Retinal pigment epithelial cell (primary cell): ENCODE measurements at regions not wholly inside any gene's neighbourhood (a gene's known extent, or its start where the extent isn't known, plus 50 kb on each side); places are given as distances from the start of the nearest gene placed in this dataset.

Experiments used
- DNase-seq: peaks from one replicate; pipeline ENCODE4 v3.0.0-alpha.2; 2010; ENCODE audit warnings: low read depth
- H3K4me3 ChIP-seq: 2 replicates; pipeline ENCODE4 v1.5.1; 2011; ENCODE audit warnings: mild to moderate bottlenecking, low read length, control low read depth, moderate library complexity
- CTCF ChIP-seq: conservative IDR thresholded peaks from 2 replicates; pipeline ENCODE4 v1.5.1; 2011; ENCODE audit warnings: low read depth, low read length, control low read depth, inconsistent platforms

DNA sequence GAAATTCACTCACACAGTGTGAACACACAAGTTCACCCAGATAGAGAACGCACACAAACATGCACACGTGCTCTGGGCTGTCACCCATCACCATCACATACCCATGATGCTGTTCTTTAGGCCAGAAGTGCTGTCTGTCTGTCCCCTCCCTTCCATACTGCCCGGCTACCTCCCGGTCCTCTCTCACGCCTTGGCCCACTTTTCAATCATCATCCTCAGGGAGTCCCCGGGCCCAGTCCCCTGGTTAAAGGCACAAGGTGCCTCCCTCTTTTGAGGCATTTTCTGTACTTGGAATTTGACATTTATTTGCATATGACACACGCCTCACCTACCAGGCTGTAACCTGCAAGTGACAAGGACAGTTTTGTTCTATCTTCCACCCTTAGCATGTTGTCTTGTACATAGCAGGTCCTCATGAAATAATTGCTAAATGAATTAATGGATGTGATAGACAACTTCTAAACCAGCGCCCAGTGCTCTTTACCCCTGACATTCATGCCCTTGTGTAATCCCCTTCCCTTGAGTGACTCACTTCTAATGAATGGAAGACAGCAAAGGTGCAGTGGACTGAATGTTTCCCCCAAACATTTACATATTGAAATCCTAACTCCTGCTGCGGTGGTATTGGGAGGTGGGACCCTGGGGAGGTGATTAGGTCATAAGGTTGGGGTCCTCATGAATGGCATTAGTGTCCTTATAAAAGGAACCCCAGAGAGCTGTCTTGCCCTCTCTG, 73.9 kb upstream of the ADPGK start:
- no peak for DNase-seq

GRCh38 chr15:72856549-72857040, 73.0 kb upstream of the ADPGK start:
- no peak for DNase-seq
- H3K4me3 ChIP-seq: no peak overlapping the region
- TF ChIP-seq CTCF: no peak

More for the DNA sequence above, 73.9 kb upstream of the ADPGK start:
- no peak overlapping the region for H3K4me3 ChIP-seq
- TF ChIP-seq CTCF: no peak

- TF ChIP-seq CTCF: no peak
- H3K4me3 ChIP-seq: no peak overlapping the region
- DNase-seq: no peak
These were observed 72.2 kb upstream of the ADPGK start for GRCh38 chr15:72855791-72856190.

DNA sequence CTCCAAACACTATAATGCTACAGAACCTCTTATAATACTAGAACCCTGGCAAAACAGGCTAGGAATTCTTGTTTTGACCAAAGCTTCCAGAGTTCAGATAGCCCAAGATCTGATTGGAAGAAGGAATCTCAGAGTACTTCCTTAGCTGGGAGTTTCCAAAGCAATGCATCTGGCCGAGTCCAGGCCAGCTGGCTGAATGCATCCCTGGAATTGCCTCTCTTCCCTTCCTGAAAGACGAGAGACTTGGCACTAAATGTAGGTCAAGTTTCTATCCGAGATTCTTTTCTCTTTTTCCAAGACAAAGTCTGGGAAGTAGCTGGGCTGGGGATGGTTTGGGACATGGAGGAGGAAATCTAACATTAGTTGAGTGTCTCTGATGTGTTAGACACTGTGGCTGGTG, 68.7 kb upstream of the ADPGK start:
- no peak for TF ChIP-seq CTCF
- no peak overlapping the region for H3K4me3 ChIP-seq
- no peak for DNase-seq

DNA sequence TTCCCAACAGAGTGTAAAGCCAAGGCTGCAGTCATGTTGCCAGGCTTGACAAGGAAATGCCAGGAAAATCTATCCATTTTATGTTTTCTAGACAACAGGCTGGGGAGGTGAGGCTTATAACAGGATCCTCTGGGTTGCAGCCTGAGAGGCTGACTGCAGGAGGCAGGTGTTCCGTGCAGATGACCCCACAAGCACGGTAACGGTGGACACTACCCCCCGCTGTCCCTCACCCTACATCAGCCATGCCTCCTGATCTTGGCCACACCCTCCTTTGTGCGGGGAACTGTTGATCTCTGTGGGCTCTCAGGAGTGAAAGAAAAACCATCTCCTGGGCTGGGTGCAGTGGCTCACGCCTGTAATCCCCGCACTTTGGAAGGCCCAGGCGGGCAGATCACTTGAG, 68.0 kb upstream of the ADPGK start:
- TF ChIP-seq CTCF: no peak
- DNase-seq: no peak
- no peak overlapping the region for H3K4me3 ChIP-seq

- DNase-seq: no peak
- H3K4me3 ChIP-seq: no peak overlapping the region
- TF ChIP-seq CTCF: no peak
These were observed 67.3 kb upstream of the ADPGK start for GRCh38 chr15:72850833-72851232.

GRCh38 chr15:72847806-72848205, 64.2 kb upstream of the ADPGK start:
- no peak for DNase-seq
- no peak overlapping the region for H3K4me3 ChIP-seq
- no peak for TF ChIP-seq CTCF
